ENCODE measurements at regions not wholly inside any gene's neighbourhood (a gene's known extent, or its start where the extent isn't known, plus 50 kb on each side); places are given as distances from the start of the nearest gene placed in this dataset.

DNA sequence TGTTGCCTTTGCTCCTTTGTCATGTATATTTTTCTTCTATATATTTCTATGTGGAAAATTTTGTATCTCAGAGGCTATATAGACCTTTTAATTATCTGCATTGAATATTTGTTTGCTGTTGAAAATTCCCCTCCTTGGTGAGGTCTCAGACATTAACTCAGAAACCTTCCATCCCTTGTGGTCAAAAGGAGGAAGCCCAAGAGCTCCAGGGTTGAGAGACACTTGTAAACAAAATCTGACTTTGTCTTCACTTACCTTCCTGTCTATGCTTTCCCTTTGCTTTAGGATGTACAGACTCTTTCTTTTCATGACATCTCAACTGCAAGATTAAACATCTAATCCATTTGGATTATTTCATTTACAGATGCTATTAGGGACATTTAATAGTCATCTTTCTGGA, 157.5 kb downstream of the PCDH20 start:
- TF ChIP-seq, protein P1, sequence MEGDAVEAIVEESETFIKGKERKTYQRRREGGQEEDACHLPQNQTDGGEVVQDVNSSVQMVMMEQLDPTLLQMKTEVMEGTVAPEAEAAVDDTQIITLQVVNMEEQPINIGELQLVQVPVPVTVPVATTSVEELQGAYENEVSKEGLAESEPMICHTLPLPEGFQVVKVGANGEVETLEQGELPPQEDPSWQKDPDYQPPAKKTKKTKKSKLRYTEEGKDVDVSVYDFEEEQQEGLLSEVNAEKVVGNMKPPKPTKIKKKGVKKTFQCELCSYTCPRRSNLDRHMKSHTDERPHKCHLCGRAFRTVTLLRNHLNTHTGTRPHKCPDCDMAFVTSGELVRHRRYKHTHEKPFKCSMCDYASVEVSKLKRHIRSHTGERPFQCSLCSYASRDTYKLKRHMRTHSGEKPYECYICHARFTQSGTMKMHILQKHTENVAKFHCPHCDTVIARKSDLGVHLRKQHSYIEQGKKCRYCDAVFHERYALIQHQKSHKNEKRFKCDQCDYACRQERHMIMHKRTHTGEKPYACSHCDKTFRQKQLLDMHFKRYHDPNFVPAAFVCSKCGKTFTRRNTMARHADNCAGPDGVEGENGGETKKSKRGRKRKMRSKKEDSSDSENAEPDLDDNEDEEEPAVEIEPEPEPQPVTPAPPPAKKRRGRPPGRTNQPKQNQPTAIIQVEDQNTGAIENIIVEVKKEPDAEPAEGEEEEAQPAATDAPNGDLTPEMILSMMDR (IDR thresholded peaks at IDR 0.05) = no peak
- no peak for TF ChIP-seq POLR2A (IDR thresholded peaks at IDR 0.05)
